ENCODE measurements at regions not wholly inside any gene's neighbourhood (a gene's known extent, or its start where the extent isn't known, plus 50 kb on each side); places are given as distances from the start of the nearest gene placed in this dataset.

- no peak overlapping the region for H3K4me3 ChIP-seq
- H3K27me3 ChIP-seq (replicated peaks; ENCODE audit: insufficient read depth): no peaks in the 10 kb centered on the region
- no peaks in the 10 kb centered on the region for H3K36me3 ChIP-seq
- no peak for TF ChIP-seq CTCF (IDR thresholded peaks at IDR 0.05)
- H3K4me1 ChIP-seq (ENCODE audit: control insufficient read depth in 1 of 2, low read depth in 2 of 2): peaks cover 3 to 11% of the 10 kb centered on the region in 2 donors
- DNase-seq (ENCODE audit: low spot score) (no peak), ATAC-seq (ENCODE audit: insufficient number of reproducible peaks, low FRiP score, low read depth) (no peak)
- H3K9me3 ChIP-seq: no peaks in the 10 kb centered on the region
- H3K27ac ChIP-seq: no peak overlapping the region
Measured at GRCh38 chr19:30221176-30221575, 151.0 kb upstream of the ZNF536 start.

GRCh38 chr19:30222428-30222873 is 149.7 kb upstream of the ZNF536 start:
- Histone ChIP-seq H3K27ac (no peak overlapping the region), H3K4me1 (ENCODE audit: control insufficient read depth in 1 of 2, low read depth in 2 of 2) (peaks cover 14 to 24% of the 10 kb centered on the region in 2 donors), H3K27me3 (replicated peaks; ENCODE audit: insufficient read depth) (no peaks in the 10 kb centered on the region), H3K9me3 (no peaks in the 10 kb centered on the region), H3K36me3 (no peaks in the 10 kb centered on the region), H3K4me3 (no peak overlapping the region)
- TF ChIP-seq CTCF (IDR thresholded peaks at IDR 0.05): peak; percentile 31
- ATAC-seq (ENCODE audit: insufficient number of reproducible peaks, low FRiP score, low read depth) (no peak), DNase-seq (ENCODE audit: low spot score) (no peak)

- Histone ChIP-seq H3K27me3 (replicated peaks; ENCODE audit: insufficient read depth) (no peaks in the 10 kb centered on the region), H3K9me3 (no peaks in the 10 kb centered on the region), H3K4me1 (ENCODE audit: control insufficient read depth in 1 of 2, low read depth in 2 of 2) (peaks cover 16 to 32% of the 10 kb centered on the region in 2 donors), H3K36me3 (no peaks in the 10 kb centered on the region), H3K4me3 (no peak overlapping the region), H3K27ac (no peak overlapping the region)
- no peak for TF ChIP-seq CTCF (IDR thresholded peaks at IDR 0.05)
- ATAC-seq (ENCODE audit: insufficient number of reproducible peaks, low FRiP score, low read depth): no peak
- no peak for DNase-seq (ENCODE audit: low spot score)
Measured at GRCh38 chr19:30222992-30223865, 149.0 kb upstream of the ZNF536 start.

GRCh38 chr19:30223866-30224688 is 148.1 kb upstream of the ZNF536 start:
- no peak for TF ChIP-seq CTCF (IDR thresholded peaks at IDR 0.05)
- Histone ChIP-seq H3K36me3 (no peaks in the 10 kb centered on the region), H3K4me1 (ENCODE audit: control insufficient read depth in 1 of 2, low read depth in 2 of 2) (peaks cover 18 to 39% of the 10 kb centered on the region in 2 donors), H3K4me3 (no peak overlapping the region), H3K27ac (no peak overlapping the region), H3K27me3 (replicated peaks; ENCODE audit: insufficient read depth) (no peaks in the 10 kb centered on the region), H3K9me3 (no peaks in the 10 kb centered on the region)
- DNase-seq (ENCODE audit: low spot score) (no peak), ATAC-seq (ENCODE audit: insufficient number of reproducible peaks, low FRiP score, low read depth) (no peak)

Data from thoracic aorta (tissue), 2 donors.